Neural crest cell (in vitro differentiated cells): ENCODE measurements at regions not wholly inside any gene's neighbourhood (a gene's known extent, or its start where the extent isn't known, plus 50 kb on each side); places are given as distances from the start of the nearest gene placed in this dataset.

Experiments used
- DNase-seq: peaks from one replicate; pipeline ENCODE4 v3.0.0; 2021; ENCODE audit warnings: low read depth, mixed read lengths, low spot score
- H3K27ac Mint-ChIP-seq: one replicate; pipeline ENCODE4 v1.8.0; 2021; ENCODE audit warnings: mild to moderate bottlenecking, mixed read lengths; ENCODE audit not compliant: unreplicated experiment
- H3K27me3 Mint-ChIP-seq: 2 replicates; pipeline ENCODE4 v1.8.0; 2021; ENCODE audit warnings: low read depth, mild to moderate bottlenecking, mixed read lengths
- H3K36me3 Mint-ChIP-seq: 2 replicates; pipeline ENCODE4 v1.8.0; 2021; ENCODE audit warnings: low read depth, mild to moderate bottlenecking, mixed read lengths
- H3K4me1 Mint-ChIP-seq: 2 replicates; pipeline ENCODE4 v1.8.0; 2021; ENCODE audit warnings: mixed read lengths
- H3K4me3 Mint-ChIP-seq: one replicate; pipeline ENCODE4 v1.8.0; 2021; ENCODE audit warnings: mild to moderate bottlenecking, mixed read lengths
- H3K9me3 Mint-ChIP-seq: 2 replicates; pipeline ENCODE4 v1.8.0; 2021; ENCODE audit warnings: mixed read lengths
- CTCF ChIP-seq: fragments of 200-600 bp; sonication (generic); conservative IDR thresholded peaks from 2 replicates; pipeline ENCODE4 v1.5.0; 2021; ENCODE audit warnings: antibody characterized with exemption, mild to moderate bottlenecking

- Mint-ChIP-seq H3K27ac (no peak overlapping the region), H3K27me3 (no peaks in the 10 kb centered on the region), H3K9me3 (no peaks in the 10 kb centered on the region), H3K4me3 (no peak overlapping the region), H3K36me3 (no peaks in the 10 kb centered on the region), H3K4me1 (no peaks in the 10 kb centered on the region)
- no peak for DNase-seq
- TF ChIP-seq CTCF: no peak
Measured at GRCh38 chr7:106372126-106372525, 87.3 kb upstream of the NAMPT start.

- Mint-ChIP-seq H3K9me3 (no peaks in the 10 kb centered on the region), H3K4me1 (no peaks in the 10 kb centered on the region), H3K36me3 (no peaks in the 10 kb centered on the region), H3K27me3 (no peaks in the 10 kb centered on the region), H3K4me3 (no peak overlapping the region), H3K27ac (no peak overlapping the region)
- DNase-seq: no peak
- no peak for TF ChIP-seq CTCF
Measured at GRCh38 chr7:106371629-106372028, 86.8 kb upstream of the NAMPT start.

- no peaks in the 10 kb centered on the region for H3K27me3 Mint-ChIP-seq
- no peaks in the 10 kb centered on the region for H3K9me3 Mint-ChIP-seq
- H3K4me1 Mint-ChIP-seq: no peaks in the 10 kb centered on the region
- H3K4me3 Mint-ChIP-seq: no peak overlapping the region
- DNase-seq: no peak
- H3K36me3 Mint-ChIP-seq: no peaks in the 10 kb centered on the region
- H3K27ac Mint-ChIP-seq: no peak overlapping the region
- no peak for TF ChIP-seq CTCF
Measured at GRCh38 chr7:106370542-106370941, 85.8 kb upstream of the NAMPT start.

DNA sequence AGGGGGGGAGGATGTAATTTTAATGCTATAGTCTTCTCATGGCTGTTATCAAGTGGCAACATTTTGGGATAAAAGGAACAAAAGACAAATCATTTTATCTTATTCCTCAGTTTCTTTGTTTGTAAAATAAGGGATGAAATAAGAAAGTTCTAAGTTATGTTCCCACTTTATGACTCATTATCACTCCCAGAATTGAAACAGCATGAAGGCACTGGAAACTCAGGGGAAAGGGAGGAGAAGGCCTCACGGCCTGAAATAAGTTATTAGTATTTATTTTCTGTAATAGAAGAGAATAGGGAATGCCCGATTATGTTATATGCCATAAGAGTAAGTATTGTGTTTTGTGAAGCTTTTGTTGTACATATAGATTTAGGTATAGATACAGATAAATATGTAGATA, 85.0 kb upstream of the NAMPT start:
- Mint-ChIP-seq H3K4me1 (no peaks in the 10 kb centered on the region), H3K27ac (no peak overlapping the region), H3K36me3 (no peaks in the 10 kb centered on the region), H3K4me3 (no peak overlapping the region), H3K9me3 (no peaks in the 10 kb centered on the region), H3K27me3 (no peaks in the 10 kb centered on the region)
- no peak for TF ChIP-seq CTCF
- DNase-seq: no peak

GRCh38 chr7:106369352-106369751, 84.6 kb upstream of the NAMPT start:
- no peak for DNase-seq
- no peaks in the 10 kb centered on the region for H3K27me3 Mint-ChIP-seq
- no peaks in the 10 kb centered on the region for H3K4me1 Mint-ChIP-seq
- no peak overlapping the region for H3K27ac Mint-ChIP-seq
- H3K9me3 Mint-ChIP-seq: no peaks in the 10 kb centered on the region
- H3K4me3 Mint-ChIP-seq: no peak overlapping the region
- no peaks in the 10 kb centered on the region for H3K36me3 Mint-ChIP-seq
- TF ChIP-seq CTCF: no peak

DNA sequence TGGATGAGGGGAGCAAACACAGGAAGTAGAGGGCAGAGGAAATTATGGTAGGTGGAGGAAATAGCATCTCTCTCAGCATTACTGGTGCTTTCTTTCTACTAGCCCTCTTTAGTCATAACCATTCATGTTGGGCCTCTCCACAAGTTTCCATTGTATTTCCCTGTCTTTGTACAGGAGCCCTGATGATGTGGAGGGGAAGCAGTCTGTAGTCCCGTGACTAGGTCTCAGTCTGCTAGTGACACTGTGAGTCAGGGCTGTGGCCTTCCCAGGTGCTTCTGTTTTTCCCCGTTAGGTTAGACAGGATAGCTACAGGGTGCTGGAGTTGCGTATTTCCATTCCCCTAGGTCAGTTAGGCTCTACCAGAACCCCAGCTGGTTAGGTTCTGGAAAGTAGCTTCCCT, 82.9 kb upstream of the NAMPT start:
- peaks cover 2% of the 10 kb centered on the region for H3K9me3 Mint-ChIP-seq
- no peak overlapping the region for H3K27ac Mint-ChIP-seq
- DNase-seq: no peak
- H3K27me3 Mint-ChIP-seq: peaks cover 9% of the 10 kb centered on the region
- no peaks in the 10 kb centered on the region for H3K36me3 Mint-ChIP-seq
- no peak for TF ChIP-seq CTCF
- no peak overlapping the region for H3K4me3 Mint-ChIP-seq
- no peaks in the 10 kb centered on the region for H3K4me1 Mint-ChIP-seq
